Nephron progenitor cell (in vitro differentiated cells): ENCODE measurements at regions not wholly inside any gene's neighbourhood (a gene's known extent, or its start where the extent isn't known, plus 50 kb on each side); places are given as distances from the start of the nearest gene placed in this dataset.

ENCODE experiments used
- DNase-seq: peaks from one replicate; pipeline ENCODE4 v3.0.0; 2021
- H3K27ac Mint-ChIP-seq: 2 replicates; pipeline ENCODE4 v1.8.0; 2021; ENCODE audit warnings: mild to moderate bottlenecking, moderate library complexity, mixed read lengths
- H3K27me3 Mint-ChIP-seq: 2 replicates; pipeline ENCODE4 v1.8.0; 2021; ENCODE audit warnings: mild to moderate bottlenecking, low read depth, mixed read lengths; ENCODE audit not compliant: poor library complexity
- H3K36me3 Mint-ChIP-seq: 2 replicates; pipeline ENCODE4 v1.8.0; 2021; ENCODE audit warnings: low read depth, mixed read lengths
- H3K4me1 Mint-ChIP-seq: 2 replicates; pipeline ENCODE4 v1.8.0; 2021; ENCODE audit warnings: mixed read lengths
- H3K4me3 Mint-ChIP-seq: 2 replicates; pipeline ENCODE4 v1.8.0; 2021; ENCODE audit warnings: mild to moderate bottlenecking, moderate library complexity, mixed read lengths
- H3K9me3 Mint-ChIP-seq: 2 replicates; pipeline ENCODE4 v1.8.0; 2021; ENCODE audit warnings: mild to moderate bottlenecking, moderate library complexity, mixed read lengths
- TF ChIP-seq, protein P1 (sequence below): fragments of 200-600 bp; sonication (generic); IDR thresholded peaks from 2 replicates; pipeline ENCODE4 v1.5.0; 2021; ENCODE audit warnings: antibody characterized with exemption

DNA sequence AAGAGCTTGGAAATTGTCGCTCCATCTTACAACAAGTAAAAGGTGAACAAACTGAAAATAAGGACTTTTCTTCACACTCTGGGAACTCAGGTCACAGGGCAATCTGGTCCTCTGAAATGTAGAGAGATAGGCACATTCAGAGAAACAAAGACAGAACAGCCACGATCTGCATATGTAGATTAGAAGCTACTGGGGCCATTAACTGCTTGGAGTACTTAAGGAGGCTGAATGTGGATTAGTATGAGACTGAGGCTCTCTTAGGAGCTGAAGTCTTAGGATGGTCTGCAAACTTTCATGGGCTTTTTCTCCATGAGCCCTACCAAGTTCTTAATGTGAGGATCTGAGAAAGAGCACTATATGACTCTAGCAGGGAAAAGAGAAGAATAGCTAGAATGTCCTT is 265.3 kb upstream of the NXPH2 start:
- Mint-ChIP-seq H3K4me1 (no peaks in the 10 kb centered on the region), H3K36me3 (no peaks in the 10 kb centered on the region), H3K27me3 (no peaks in the 10 kb centered on the region), H3K4me3 (no peak overlapping the region), H3K27ac (no peak overlapping the region), H3K9me3 (no peaks in the 10 kb centered on the region)
- TF ChIP-seq, protein P1, sequence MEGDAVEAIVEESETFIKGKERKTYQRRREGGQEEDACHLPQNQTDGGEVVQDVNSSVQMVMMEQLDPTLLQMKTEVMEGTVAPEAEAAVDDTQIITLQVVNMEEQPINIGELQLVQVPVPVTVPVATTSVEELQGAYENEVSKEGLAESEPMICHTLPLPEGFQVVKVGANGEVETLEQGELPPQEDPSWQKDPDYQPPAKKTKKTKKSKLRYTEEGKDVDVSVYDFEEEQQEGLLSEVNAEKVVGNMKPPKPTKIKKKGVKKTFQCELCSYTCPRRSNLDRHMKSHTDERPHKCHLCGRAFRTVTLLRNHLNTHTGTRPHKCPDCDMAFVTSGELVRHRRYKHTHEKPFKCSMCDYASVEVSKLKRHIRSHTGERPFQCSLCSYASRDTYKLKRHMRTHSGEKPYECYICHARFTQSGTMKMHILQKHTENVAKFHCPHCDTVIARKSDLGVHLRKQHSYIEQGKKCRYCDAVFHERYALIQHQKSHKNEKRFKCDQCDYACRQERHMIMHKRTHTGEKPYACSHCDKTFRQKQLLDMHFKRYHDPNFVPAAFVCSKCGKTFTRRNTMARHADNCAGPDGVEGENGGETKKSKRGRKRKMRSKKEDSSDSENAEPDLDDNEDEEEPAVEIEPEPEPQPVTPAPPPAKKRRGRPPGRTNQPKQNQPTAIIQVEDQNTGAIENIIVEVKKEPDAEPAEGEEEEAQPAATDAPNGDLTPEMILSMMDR, result no peak
- no peak for DNase-seq

DNA sequence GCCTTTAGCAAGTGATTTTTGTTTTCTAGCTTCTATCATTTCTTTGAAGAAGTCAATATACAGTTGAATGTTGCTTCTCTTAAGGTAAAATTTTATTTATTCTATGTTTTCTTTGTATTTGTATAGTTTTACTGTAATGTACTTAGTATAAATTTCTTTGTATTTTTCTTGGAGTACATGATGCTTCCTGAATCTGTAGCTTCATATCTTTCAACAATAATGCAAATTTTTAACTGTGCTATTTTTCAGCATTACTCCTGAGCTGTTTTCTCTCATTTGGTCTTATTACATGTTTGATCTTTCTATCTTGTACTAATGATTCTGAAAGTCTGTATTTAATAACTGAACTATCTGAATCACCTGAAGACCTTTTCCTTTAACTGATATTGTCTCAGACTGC is 253.9 kb upstream of the NXPH2 start:
- H3K9me3 Mint-ChIP-seq, result no peaks in the 10 kb centered on the region
- H3K4me3 Mint-ChIP-seq, result no peak overlapping the region
- DNase-seq, result no peak
- H3K27ac Mint-ChIP-seq, result no peak overlapping the region
- peaks cover 10% of the 10 kb centered on the region for H3K27me3 Mint-ChIP-seq
- no peaks in the 10 kb centered on the region for H3K4me1 Mint-ChIP-seq
- no peaks in the 10 kb centered on the region for H3K36me3 Mint-ChIP-seq
- TF ChIP-seq, protein P1, result no peak

DNA sequence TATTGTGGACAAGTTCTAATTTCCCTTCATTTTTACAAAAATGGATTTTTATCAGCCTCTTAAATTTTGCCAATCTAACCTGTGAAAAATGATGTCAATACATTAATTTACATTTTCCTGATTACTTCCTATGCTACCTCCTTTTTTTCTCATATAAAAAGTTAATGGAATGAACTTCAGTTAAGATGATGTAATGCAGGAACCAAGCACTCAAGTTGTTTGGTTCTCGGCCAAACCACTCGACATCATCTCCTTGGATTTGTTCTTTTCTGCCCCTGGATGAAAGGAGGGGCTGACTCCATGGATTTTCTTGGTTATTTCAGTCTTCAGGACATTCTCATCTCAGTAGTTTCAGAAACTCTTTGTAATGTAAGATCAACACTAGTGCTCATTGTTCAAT is 253.1 kb upstream of the NXPH2 start:
- TF ChIP-seq, protein P1, result no peak
- DNase-seq, result no peak
- no peak overlapping the region for H3K4me3 Mint-ChIP-seq
- peaks cover 10% of the 10 kb centered on the region for H3K27me3 Mint-ChIP-seq
- H3K4me1 Mint-ChIP-seq, result no peaks in the 10 kb centered on the region
- H3K27ac Mint-ChIP-seq, result no peak overlapping the region
- H3K9me3 Mint-ChIP-seq, result no peaks in the 10 kb centered on the region
- H3K36me3 Mint-ChIP-seq, result no peaks in the 10 kb centered on the region

DNA sequence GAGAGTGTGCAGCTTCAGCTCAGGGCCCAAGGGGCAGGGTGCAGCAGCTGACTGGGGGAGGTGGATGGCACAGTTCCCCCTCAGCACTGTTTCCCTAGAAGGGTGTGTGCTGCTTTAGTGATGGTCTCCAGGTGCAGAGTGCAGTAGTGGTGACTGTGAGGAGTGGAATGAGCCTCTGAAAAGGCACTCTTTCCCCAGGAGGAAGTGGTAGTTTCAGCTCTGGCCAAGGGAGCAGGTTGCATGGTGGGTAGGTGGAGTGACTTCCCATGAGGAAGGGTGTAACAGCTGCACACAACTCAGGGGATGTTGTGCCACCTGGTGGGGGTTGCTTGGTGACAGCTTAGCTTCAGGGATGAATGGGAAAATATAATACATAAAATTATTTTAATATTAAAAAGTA is 251.5 kb upstream of the NXPH2 start:
- Mint-ChIP-seq H3K4me3 (no peak overlapping the region), H3K4me1 (no peaks in the 10 kb centered on the region), H3K9me3 (no peaks in the 10 kb centered on the region), H3K36me3 (no peaks in the 10 kb centered on the region), H3K27ac (no peak overlapping the region), H3K27me3 (peaks cover 4% of the 10 kb centered on the region)
- no peak for DNase-seq
- TF ChIP-seq, protein P1, result no peak

DNA sequence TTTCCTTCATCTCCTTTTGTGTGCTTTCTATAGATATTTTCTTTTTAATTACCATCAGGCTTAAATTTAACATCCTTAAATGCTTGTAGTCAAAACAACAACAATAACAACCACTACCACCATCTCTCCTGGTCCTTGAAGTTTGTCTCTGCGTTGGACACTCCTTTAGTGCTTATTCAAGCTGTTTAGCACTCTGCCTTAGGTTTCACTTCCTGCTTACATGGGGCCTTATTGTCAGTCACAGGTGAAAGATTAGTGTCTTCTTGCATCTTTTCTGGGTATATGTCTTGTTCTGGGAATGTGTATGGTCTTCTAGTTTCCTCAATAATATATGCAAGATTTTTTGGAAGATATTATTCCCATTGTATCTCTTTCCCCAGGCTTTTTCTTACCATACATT is 240.1 kb upstream of the NXPH2 start:
- H3K9me3 Mint-ChIP-seq, result peaks cover 23% of the 10 kb centered on the region
- TF ChIP-seq, protein P1, result no peak
- no peaks in the 10 kb centered on the region for H3K4me1 Mint-ChIP-seq
- H3K4me3 Mint-ChIP-seq, result no peak overlapping the region
- no peak for DNase-seq
- no peak overlapping the region for H3K27ac Mint-ChIP-seq
- H3K36me3 Mint-ChIP-seq, result no peaks in the 10 kb centered on the region
- peaks cover 16% of the 10 kb centered on the region for H3K27me3 Mint-ChIP-seq

DNA sequence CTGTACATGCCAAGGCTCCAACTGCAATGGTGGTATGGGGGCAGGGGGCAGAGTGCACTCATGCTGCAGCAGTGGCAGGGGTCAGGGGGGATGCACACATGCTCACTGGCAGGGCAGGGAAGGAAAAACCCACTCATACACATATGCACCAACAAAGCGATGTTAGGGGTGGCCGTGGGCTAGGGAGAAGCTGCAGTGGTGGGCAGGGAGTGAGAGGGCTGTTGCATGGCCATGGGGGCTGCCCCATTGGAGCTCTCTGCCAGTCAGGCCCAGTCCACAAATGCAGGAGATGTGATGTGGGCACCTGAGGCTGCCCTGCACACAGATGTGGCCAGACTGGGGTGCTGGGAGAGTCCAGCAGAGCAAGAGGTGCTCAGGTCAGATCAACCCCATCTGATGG is 238.1 kb upstream of the NXPH2 start:
- no peaks in the 10 kb centered on the region for H3K4me1 Mint-ChIP-seq
- H3K4me3 Mint-ChIP-seq, result no peak overlapping the region
- TF ChIP-seq, protein P1, result no peak
- H3K27ac Mint-ChIP-seq, result no peak overlapping the region
- peaks cover 16% of the 10 kb centered on the region for H3K27me3 Mint-ChIP-seq
- H3K36me3 Mint-ChIP-seq, result no peaks in the 10 kb centered on the region
- peaks cover 23% of the 10 kb centered on the region for H3K9me3 Mint-ChIP-seq
- DNase-seq, result no peak
